Dedifferentiated amniotic fluid mesenchymal stem cell (primary cell): ENCODE measurements at regions not wholly inside any gene's neighbourhood (a gene's known extent, or its start where the extent isn't known, plus 50 kb on each side); places are given as distances from the start of the nearest gene placed in this dataset.
"Not testable (repeated sequence)": the region's sequence is repeated elsewhere in the genome, so short reads cannot be mapped to it uniquely, and the experiment has no call there.

Source experiments
- DNase-seq: peaks from one replicate; pipeline ENCODE4 v3.0.0-alpha.2; 2016; ENCODE audit errors: extremely low spot score

DNA sequence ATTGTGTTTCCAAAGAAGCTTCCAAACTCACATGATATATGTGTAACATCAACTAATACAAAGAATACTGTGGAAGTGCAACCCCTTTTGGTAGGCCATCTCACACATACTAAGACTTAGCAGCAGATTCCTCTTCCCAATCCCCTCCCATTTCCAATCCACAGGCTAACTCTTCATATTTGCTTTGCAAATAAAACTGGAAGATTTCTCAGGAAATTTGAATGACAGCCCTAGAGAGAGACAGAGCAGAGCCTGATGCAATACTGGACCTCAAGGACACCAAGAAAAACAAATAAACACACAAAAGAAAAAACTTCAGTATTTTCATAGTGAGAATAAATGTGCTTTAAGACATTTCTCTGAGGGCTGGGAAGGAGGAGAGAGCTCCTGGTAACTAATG lies 190.2 kb upstream of the BRINP3 start:
- DNase-seq, result no peak

DNA sequence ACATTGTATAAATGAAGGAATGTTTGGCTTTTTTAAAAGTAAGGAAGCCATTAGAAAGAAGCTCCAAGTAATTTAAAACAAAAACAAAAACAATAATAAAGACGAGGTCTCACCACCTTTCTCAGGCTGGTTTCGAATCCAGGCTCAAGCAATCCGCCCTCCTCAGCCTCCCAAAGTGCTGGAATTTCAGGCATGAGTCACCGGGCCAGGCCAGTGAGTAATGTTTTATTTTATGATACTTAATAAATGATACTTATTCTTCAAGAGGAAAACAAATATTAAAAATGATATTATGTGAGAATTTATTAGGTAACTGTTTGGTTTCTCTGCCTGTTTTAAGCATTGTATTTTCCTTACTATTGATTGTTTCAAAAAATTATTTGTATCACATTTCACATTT lies 201.4 kb upstream of the BRINP3 start:
- DNase-seq, result no peak

DNA sequence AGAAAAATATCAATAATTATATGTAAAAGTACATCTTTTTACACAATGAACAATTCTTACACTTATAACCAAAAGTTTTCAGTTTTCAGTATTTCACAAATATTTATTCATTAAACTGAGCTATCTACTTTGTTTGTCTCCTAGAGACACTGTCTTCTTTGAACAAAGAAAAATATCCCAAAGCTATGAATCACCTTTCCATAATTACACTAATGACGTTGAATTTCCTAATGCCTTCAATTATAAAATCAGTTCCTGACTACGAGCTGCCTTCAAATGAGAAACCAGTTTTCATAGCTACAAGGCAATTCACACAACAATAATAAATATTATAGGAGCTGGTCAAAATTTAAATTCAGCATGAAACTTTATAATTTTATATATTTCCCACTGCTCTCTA lies 201.8 kb upstream of the BRINP3 start:
- no peak for DNase-seq

DNA sequence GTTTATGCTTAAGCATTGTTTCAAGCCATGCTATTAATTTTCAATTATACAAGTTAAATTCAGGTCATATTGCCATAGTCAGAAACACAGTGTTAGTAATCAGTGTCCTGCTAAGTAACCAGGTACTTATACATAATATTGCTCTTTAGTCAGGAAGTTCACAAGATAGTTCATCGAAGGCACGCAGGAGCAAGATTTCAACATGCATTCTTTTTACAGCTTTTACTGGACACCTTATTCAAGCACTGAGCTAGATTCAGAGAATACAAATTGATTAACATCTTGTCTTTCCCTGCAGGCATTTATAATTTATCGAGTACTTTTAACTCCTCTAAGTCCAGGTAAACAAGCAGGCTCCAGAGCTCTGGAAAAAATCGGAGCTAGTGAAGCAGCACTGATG lies 202.3 kb upstream of the BRINP3 start:
- DNase-seq, result no peak

DNA sequence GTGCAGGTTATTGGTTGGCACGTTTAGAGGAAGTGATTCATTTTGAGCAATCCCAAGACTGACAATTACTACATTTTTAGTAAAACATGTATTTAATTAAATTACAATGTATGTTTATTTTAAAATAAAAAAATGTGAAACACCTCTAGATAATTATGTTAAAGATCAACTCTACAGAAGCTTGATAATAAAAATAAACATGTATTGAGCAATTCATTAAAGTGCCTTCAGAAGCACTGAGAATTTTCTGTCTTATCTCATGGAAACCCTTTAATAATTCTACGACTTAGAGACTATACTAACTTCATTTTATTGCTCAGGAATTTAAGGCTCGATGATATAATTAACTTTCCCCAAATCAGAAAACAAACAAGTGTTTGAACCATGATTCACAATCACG lies 208.0 kb upstream of the BRINP3 start:
- no peak for DNase-seq

DNA sequence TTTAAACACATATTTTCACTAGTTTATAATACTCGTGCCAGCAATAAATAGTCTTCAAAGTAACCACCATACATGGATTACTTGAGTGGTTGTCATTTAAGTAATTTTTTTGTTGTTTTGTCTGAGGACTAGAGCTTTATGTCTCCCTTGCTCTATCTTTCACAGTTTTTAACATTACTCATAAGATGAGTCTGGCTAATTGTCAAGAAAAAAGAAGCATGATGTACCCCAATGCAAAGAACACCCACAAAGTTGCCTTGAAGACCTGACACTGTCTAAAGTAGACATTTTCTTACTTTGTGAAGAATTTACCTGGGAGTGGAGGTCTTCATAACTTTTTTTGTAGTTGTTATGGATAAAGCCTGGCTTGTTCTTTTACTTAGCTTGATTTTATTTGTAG lies 210.4 kb upstream of the BRINP3 start:
- DNase-seq, result no peak

DNA sequence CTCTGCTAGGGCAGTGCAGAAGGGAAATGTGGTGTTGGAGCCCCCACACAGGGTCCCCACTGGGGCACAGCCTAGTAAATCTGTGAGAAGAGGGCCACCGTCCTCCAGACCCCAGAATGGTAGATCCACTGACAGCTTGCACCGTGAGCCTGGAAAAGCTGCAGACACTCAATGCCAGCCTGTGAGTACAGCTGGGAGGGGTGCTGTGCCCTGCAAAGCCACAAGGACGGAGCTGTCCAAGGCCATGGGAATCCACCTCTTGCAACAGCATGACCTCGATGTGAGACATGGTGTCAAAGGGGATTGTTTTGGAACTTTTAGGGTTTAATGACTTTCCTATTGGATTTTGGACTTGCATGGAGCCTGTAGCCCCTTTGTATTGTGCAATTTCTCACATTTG lies 220.8 kb upstream of the BRINP3 start:
- DNase-seq, result not testable (repeated sequence)

DNA sequence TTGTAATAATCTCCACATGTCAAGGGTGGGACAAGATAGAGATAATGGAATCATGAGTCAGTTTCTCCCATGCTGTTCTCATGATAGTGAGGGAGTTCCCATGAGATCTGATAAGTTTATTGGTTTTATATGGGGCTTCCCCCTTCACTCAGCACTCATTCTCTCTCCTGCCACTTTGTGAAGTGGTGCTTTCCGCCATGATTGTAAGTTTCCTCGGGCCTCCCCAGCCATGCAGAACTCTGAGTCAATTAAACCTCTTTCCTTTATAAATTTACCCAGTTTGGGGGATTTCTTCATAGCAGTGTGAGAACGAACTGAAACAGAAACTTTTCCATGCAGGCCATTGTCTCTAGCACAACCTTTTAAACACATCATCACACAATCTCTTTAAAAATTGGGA lies 221.5 kb upstream of the BRINP3 start:
- DNase-seq, result no peak

DNA sequence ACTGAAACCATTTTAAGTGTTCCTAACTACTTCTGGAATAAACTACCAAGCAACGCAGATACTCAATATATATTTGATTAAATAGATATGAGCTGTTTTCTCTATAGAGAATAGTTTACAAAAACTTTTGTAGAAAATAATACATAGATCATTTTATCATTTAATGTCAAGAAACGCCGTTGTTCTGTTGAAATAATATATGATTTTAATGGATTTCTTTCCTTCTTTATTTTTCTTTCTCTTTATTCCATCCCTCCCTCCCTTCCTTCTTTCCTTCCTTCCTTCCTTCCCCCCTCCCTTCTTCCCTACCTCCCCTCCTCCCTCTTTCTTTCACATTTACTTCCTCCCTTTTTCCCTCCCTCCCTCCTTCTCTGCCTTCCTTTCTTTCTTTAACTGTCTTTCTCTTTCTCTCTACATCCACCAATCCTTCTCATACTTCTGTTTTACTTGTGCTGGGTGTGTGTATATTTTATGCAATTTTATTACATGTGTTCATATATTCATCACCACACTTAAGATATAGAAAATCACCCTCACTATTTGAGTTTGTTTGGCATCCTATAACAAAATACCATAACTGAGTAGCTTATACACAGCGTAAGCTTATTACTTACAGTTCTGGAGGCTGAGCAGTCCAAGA lies 230.9 kb upstream of the BRINP3 start:
- no peak for DNase-seq

DNA sequence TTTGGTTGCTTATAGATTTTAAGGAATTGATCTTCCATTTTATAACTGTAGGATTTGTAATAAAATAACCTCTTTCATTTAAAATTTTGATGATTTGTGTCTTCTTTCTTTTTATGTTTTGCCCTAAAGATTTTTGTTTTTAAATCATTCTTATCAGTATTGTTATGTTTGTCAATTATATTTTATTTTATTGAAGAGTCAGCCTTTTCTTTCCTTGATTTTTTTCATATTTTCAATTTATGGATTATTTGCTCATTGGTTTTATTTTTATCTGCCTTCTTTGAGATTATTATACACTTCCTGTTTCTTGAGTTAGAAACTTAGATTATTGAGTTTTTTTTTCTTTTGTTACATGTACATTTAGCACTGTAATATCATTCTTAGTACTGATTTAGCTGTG lies 233.4 kb upstream of the BRINP3 start:
- no peak for DNase-seq

DNA sequence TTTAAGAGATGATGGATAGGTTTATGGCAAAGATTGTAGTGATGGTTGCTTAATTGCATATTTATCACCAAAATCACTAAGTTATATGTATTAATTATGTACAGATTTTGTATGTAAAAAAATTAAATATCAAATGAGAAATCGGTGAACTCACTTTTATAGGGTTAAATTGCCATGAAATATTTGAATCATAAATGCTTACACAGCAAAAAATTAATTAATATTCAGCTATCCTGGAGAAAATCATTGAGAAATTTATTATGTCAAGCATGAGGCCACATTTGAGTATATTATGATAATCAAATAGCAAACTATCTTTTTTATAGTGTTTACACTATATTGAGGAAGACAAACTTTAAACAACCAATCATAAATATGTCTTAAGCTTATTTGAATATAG lies 239.4 kb upstream of the BRINP3 start:
- no peak for DNase-seq

DNA sequence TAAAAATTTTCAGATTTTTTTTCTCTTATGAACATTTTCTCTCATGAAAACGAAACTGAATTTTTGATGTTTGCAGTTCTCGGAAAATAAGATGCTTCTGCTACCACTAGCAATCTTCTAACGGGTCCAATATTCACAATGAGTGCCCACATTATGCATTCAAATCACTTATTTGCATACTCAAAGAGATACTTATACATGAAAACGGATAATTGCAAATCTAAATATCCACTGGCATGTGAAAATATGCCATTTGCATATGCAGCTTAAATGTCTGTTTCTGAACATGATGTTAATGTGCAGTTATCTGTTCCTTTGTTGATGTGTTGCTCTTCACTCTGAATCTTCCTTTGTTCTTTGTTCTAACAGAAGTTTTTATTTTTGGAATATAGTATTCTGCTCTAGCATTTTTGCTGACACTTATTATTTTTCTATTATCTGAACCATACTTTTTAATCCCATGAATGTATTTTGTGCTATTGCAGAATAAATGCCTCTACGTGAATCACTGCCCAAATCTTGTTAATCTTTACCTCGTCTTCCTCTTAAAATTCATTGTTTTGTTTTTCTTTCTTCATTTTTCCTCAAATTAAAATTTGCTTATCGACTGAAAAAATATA lies 259.4 kb upstream of the BRINP3 start:
- no peak for DNase-seq

DNA sequence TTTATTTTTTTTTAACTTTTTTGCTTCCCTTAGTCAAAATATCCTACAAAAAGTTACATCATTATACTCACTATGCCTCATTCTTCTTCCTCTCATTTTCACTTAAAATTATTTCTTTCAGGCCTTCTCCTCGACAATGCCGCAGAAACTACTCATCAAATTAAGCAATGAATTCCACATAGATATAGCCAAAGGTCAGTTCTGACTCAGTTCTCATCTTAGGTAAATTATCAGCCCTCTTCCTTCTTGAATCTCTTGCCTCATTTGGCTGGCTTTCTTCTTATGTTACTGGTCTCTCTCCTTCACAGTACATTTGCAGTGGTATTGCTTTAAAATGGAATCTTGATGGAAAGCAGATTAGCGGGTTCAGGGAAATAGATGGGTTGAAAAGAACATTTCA lies 260.7 kb upstream of the BRINP3 start:
- DNase-seq, result no peak

DNA sequence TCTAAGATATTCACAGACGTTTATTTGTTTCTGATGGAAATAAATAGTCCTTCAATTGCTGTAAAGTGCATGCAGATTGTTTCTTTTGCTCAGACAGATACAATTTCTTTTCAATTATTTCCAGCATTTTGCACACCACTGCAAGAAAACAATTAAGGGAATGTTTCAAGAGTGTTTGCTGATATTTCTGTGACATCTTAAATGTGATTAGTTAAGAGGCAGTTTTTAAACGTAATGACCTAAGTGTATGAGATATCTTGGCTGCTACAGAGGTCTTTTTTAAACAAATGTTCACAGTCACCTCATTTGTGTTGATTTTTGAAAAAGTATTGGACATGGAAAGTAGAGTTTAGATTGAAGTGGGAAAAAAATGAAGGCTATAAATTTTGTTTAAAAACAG lies 262.3 kb upstream of the BRINP3 start:
- DNase-seq, result no peak

DNA sequence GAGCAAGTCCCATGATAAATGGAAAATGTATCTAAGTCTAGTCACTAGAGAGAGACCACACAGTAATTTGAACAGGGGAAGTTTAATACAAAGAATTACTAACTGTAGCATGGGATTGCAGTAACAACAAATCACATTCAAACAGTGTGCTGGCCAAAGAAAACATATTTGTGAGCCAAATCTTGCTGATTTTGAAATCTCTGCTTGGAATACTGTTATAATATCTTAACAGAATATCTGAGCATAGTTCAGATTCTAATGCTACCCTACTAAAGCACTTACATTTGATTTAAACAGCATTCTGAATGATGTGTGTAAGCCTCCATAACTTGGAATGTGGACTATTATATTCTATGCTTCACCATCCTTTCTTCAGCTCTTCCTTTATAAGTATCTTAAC lies 270.0 kb upstream of the BRINP3 start:
- peak; percentile 82 for DNase-seq

DNA sequence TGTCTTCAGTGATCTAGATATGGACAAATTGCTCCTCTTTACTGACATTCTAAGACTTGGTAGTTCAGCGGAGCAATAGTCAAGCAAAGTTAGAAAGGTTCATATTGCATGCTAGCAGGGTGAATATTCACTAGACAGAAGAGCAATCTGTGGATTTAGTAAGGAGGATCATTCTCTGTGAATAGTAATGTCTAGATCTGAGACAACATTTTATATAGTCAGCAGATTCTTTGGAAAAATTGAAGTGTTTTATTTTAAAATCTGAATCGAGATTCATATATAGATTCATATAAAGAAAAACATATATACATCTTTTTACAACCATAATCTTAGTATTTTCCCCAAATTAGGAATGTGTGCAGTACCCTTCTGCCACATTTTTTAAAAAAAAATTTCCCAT lies 274.5 kb upstream of the BRINP3 start:
- no peak for DNase-seq

DNA sequence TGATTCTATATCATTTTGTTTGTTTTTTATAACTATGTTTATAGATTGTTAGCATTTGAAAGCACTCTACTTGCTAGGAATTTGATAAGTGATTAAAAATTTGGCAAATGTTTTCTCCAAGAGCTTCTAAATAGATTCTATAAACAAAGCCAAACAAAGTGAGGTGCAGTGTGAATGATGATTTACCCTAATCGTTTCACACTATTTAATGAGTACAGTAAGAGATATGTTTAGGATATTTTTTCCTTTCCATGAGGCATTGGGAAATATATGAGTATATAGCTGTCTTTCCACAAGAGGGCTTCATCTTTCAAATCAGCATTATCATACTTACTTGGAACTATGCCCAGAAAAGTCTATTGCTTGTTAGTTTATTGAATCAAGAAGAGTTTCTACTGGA lies 277.0 kb upstream of the BRINP3 start:
- DNase-seq, result peak; percentile 93

DNA sequence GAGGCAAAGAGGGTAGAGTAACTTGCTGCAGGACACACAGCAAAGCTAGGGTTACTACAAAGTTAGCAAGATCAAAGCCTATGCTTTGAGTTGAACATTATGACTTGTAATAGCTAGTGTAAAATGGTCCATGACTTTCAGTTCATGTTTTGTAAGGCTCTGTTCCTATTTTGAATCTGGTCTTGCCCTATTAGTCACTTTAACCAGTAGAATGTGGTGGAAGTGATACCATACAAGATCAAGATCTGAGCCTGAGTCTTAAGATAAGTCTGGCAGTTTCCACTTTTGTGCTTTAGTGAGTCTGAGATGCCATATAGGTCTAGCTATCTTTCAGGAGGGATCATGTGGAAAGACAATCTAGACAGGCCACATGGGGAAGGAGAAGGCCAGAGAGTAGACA lies 282.1 kb upstream of the BRINP3 start:
- DNase-seq, result no peak

DNA sequence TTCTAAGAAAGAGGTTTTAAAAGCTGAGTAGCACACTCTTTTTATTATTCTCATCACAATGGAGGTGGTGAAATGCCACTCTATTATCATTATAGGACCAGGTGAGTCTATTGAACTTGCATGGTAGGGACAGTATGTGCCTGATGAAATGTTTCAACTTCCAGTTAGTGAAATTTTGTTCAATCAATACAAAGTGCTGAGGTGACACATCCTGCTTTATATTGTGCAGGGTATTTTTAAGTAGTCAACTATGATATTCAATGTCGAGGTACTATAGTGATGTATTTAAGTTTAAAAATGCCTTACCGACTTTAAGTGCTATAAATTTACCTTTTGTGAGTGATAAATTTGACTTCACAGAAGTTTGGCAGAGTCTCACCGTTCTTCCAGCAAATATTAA lies 284.7 kb upstream of the BRINP3 start:
- DNase-seq, result no peak

DNA sequence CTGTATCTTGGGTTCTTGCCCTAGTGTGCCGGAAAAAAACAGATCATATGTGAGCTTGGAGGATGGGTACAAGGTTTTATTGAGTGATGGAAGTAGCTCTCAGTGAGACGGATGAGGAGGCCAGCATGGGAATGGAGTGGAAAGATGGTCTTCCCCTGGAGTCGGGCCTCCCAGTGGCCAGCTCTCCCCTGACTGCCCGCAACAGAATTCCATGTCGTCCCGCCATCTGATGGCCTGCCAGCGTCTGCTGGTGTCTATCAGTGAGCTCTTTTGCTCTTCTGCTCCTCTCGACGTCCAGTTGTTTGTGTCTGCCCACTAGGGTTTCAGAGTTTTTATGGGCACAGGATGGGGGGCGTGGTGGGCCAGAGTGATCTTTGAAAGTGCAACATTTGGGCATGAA lies 315.2 kb upstream of the BRINP3 start:
- no peak for DNase-seq

DNA sequence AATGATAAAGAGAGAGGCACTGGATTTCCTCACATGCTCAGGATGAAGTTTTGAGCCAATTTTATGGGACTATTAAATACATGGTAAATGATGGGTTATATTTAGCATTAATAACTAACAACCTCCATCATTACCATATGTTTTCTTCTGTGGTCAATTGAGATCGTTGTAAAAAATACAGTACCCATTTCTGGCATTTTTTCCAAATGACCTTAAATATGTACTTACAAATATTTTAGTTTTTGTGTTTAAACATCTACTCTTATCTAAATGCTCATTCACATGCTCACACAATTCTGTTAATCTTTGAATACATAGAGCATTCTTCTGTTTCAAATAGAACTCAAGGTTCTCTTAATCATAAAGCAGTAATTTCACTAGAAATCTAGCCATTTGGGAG lies 330.0 kb upstream of the BRINP3 start:
- no peak for DNase-seq

DNA sequence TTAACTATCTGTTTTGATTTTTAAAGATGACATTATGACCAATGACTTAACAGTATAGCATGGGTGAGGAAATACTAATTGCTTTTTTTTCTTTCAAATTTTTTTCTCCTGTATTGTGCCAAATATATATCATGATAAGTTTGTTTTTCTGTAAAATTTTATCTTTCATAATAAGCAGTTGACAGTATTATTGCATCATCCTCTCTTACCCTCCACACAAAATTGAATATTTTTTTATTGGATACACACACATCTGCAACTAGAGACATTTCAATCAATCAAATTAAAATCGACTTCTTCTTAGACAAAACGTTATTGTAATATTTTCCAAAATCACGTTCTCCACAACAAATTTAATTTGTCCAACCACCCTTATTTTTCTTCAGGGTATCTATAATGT lies 330.4 kb upstream of the BRINP3 start:
- DNase-seq, result no peak

DNA sequence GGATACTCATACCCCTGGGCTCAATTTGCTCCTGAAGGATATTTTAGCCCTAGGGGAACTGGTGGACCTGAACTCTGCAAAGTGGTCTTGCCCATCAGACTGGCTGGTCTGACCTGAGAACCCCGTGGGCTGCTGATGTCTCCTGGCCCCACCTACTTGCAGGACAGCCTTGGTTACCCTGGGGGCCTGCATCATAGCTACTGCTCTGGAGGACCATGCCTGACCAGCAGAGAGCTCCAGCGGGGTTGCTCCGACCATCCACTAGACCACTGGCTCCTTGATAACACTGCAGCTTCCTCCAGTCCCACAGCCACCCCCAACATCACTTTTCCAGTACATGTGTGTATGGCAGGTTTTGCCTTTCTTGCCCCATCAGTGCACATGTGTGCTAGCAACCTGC lies 331.6 kb upstream of the BRINP3 start:
- no peak for DNase-seq

DNA sequence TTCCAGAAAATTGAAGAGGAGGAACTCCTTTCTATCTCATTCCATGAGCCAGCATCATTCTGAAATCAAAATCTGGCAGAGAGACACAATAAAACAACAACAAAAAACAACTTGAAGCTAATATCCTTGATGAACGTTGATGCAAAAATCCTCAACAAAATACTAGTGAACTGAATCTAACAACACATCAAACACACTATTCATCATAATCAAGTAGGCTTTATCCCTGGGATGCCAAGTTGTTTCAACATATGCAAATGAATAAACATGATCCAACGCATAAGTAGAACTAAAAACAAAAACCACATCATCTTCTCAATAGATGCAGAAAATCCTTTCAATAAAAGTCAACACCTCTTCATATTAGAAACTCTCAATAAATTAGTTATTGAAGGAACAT lies 335.3 kb upstream of the BRINP3 start:
- no peak for DNase-seq
